K562 (cell line): ENCODE measurements at regions not wholly inside any gene's neighbourhood (a gene's known extent, or its start where the extent isn't known, plus 50 kb on each side); places are given as distances from the start of the nearest gene placed in this dataset.

ENCODE experiments used
- ATAC-seq: fragments of 200-7000 bp; cut with Tn5 transposase; 3 replicates; pipeline ENCODE4 v1.9.1; 2020; ENCODE audit warnings: moderate library complexity
- BruUV-seq: library from RNA; stranded (reverse); fragments of 400-500 nt; replicated peaks from 2 replicates; lab custom pipeline; 2021; lab: Mats Ljungman, UMichigan
- CTCF ChIA-PET: fragments of 300-600 bp; formaldehyde crosslinking; extraction: SDS; loops from one replicate; lab custom pipeline; 2021; ENCODE audit warnings: low intra/inter-chr PET ratio; lab: Yijun Ruan, JAX
- POLR2A ChIA-PET: fragments of 300-600, 350-650 bp; sonication (Branson Sonifier 250); formaldehyde crosslinking; extraction: SDS; loops from one replicate; lab custom pipeline; 2021; ENCODE audit warnings: antibody characterized with exemption, inconsistent platforms; lab: Yijun Ruan, JAX
- DNase-seq, 4 experiments: peaks; one replicate each; pipeline versions ENCODE4 v3.0.0 to v3.0.0-alpha.2; 2011 to 2018; ENCODE audit warnings: low spot score in 3 of 4, mixed read lengths in 3 of 4; ENCODE audit errors: extremely low read depth in 1 of 4
- FAIRE-seq: peaks from 2 replicates; lab custom pipeline; 2011; peaks lifted over from hg19 to GRCh38; lab: Jason Lieb, UNC
- H2AFZ ChIP-seq: 2 replicates; pipeline ENCODE4 v1.6.0; 2011; ENCODE audit warnings: low read depth, low read length, control low read depth, inconsistent platforms
- H3K27ac ChIP-seq: fragments of 200-600 bp; 3 replicates; pipeline ENCODE4 v1.8.0; 2011; ENCODE audit warnings: low read depth, mild to moderate bottlenecking, control low read depth, inconsistent platforms, low read length, moderate library complexity, mixed read lengths; ENCODE audit errors: extremely low read depth
- H3K27me3 ChIP-seq, 2 experiments: fragments of 300-600 bp in 1 of 2; 2 replicates in 1 of 2; 3 replicates in 1 of 2; pipeline versions ENCODE4 v1.6.0 to v1.8.0; 2011; ENCODE audit warnings: inconsistent platforms in 2 of 2, low read length in 2 of 2, mild to moderate bottlenecking in 1 of 2, mixed read lengths in 1 of 2, moderate library complexity in 1 of 2; ENCODE audit not compliant: control insufficient read depth in 2 of 2, insufficient read depth in 2 of 2
- H3K36me3 ChIP-seq: fragments of 300-600 bp; 3 replicates; pipeline ENCODE4 v1.8.0; 2011; ENCODE audit warnings: mild to moderate bottlenecking, low read length, inconsistent platforms; ENCODE audit not compliant: control insufficient read depth, insufficient read depth
- H3K4me1 ChIP-seq, 2 experiments: fragments of 200-600 bp in 1 of 2; replicated peaks in 1 of 2; 2 replicates in 1 of 2; 3 replicates in 1 of 2; pipeline versions ENCODE4 v1.5.1 to v1.8.0; 2011; ENCODE audit warnings: inconsistent platforms in 2 of 2, low read length in 2 of 2, mild to moderate bottlenecking in 1 of 2, mixed read lengths in 1 of 2, moderate library complexity in 1 of 2; ENCODE audit not compliant: control insufficient read depth in 2 of 2, insufficient read depth in 2 of 2
- H3K4me2 ChIP-seq: 2 replicates; pipeline ENCODE4 v1.6.1; 2011; ENCODE audit warnings: low read length, control low read depth, inconsistent platforms, mixed read lengths; ENCODE audit not compliant: insufficient read depth
- H3K4me3 ChIP-seq: fragments of 200-600 bp; sonication (generic), shearing (Covaris generic); 2 replicates; pipeline ENCODE4 v1.5.1; 2016; ENCODE audit warnings: control low read depth, inconsistent platforms
- H3K79me2 ChIP-seq: fragments of 200-600 bp; 3 replicates; pipeline ENCODE4 v1.8.0; 2011; ENCODE audit warnings: low read length, inconsistent platforms; ENCODE audit not compliant: control insufficient read depth, insufficient read depth
- H3K9ac ChIP-seq, 2 experiments: 2 replicates each; pipeline versions ENCODE4 v1.6.0 to v1.6.1; 2011; ENCODE audit warnings: low read depth in 2 of 2, low read length in 2 of 2, control low read depth in 1 of 2, inconsistent platforms in 1 of 2, mild to moderate bottlenecking in 1 of 2, mixed read lengths in 1 of 2; ENCODE audit not compliant: insufficient read depth in 1 of 2
- H3K9me1 ChIP-seq: one replicate; pipeline ENCODE4 v1.6.0; 2011; ENCODE audit warnings: inconsistent platforms, mild to moderate bottlenecking, low read length, moderate library complexity; ENCODE audit not compliant: control insufficient read depth, insufficient read depth
- H3K9me3 ChIP-seq: replicated peaks from 2 replicates; pipeline ENCODE4 v1.5.1; 2011; ENCODE audit warnings: low read depth, low read length, inconsistent platforms; ENCODE audit not compliant: control insufficient read depth, insufficient read depth
- H4K20me1 ChIP-seq: replicated peaks from 2 replicates; pipeline ENCODE4 v1.6.1; 2011; ENCODE audit warnings: low read length, inconsistent platforms, mixed read lengths; ENCODE audit not compliant: control insufficient read depth, insufficient read depth
- ATF7 ChIP-seq: fragments of 450-650 bp; IDR thresholded peaks from 2 replicates; pipeline ENCODE4 v1.7.1; 2014; ENCODE audit warnings: mild to moderate bottlenecking, moderate library complexity
- CLOCK ChIP-seq: fragments of 250-450 bp; sonication (Bioruptor Pico); IDR thresholded peaks from 2 replicates; pipeline ENCODE4 v1.4.0; 2020; ENCODE audit warnings: mild to moderate bottlenecking, moderate library complexity, borderline replicate concordance
- CSDE1 ChIP-seq, 2 experiments: fragments of 450-650 bp; IDR thresholded peaks; 2 replicates each; pipeline ENCODE4 v1.6.1; 2016; ENCODE audit warnings: mild to moderate bottlenecking in 1 of 2
- GTF2B ChIP-seq: IDR thresholded peaks from 2 replicates; pipeline ENCODE4 v1.6.1; 2011; ENCODE audit not compliant: insufficient read length; ENCODE audit errors: extremely low read depth
- HNRNPK ChIP-seq: fragments of 200-400 bp; formaldehyde crosslinking; IDR thresholded peaks from one replicate; pipeline ENCODE4 v1.6.1; 2018; ENCODE audit warnings: mild to moderate bottlenecking, low read depth, low read length; ENCODE audit not compliant: poor library complexity, severe bottlenecking
- HOXB6 ChIP-seq: fragments of 250-450 bp; sonication (Bioruptor Pico); IDR thresholded peaks from 2 replicates; pipeline ENCODE4 v1.5.1; 2022; ENCODE audit warnings: mild to moderate bottlenecking, borderline replicate concordance
- KAT2B ChIP-seq: IDR thresholded peaks from one replicate; pipeline ENCODE4 v1.6.1; 2012; ENCODE audit warnings: low read depth, mild to moderate bottlenecking, control low read depth, inconsistent platforms, low read length, moderate library complexity
- MCM3 ChIP-seq: fragments of 450-650 bp; IDR thresholded peaks from 2 replicates; pipeline ENCODE4 v1.6.1; 2016
- NCOA6 ChIP-seq: fragments of 450-650 bp; IDR thresholded peaks from 2 replicates; pipeline ENCODE4 v1.6.1; 2017; ENCODE audit warnings: mild to moderate bottlenecking
- NFATC3 ChIP-seq: fragments of 450-650 bp; IDR thresholded peaks from 2 replicates; pipeline ENCODE4 v1.6.1; 2017; ENCODE audit warnings: mild to moderate bottlenecking
- SMARCC2 ChIP-seq: fragments of 450-650 bp; IDR thresholded peaks from 2 replicates; pipeline ENCODE4 v1.6.1; 2017; ENCODE audit warnings: antibody characterized with exemption, moderate library complexity, mild to moderate bottlenecking, low read depth
- SRSF3 ChIP-seq: fragments of 200-400 bp; formaldehyde crosslinking; IDR thresholded peaks from 2 replicates; pipeline ENCODE4 v1.6.1; 2016; ENCODE audit warnings: mild to moderate bottlenecking, low read length, moderate library complexity; ENCODE audit not compliant: insufficient read depth
- TAF9B ChIP-seq: fragments of 450-650 bp; IDR thresholded peaks from 2 replicates; pipeline ENCODE4 v1.6.1; 2018; ENCODE audit warnings: mild to moderate bottlenecking; ENCODE audit not compliant: partially characterized antibody
- TBL1XR1 ChIP-seq, 2 experiments: IDR thresholded peaks; 2 replicates each; pipeline ENCODE4 v1.6.1; 2012; ENCODE audit warnings: improper control_type of control experiment in 2 of 2, low read length in 2 of 2, mild to moderate bottlenecking in 1 of 2
- ZNF561 ChIP-seq: fragments of 450-650 bp; formaldehyde crosslinking; conservative IDR thresholded peaks from 2 replicates; pipeline ENCODE4 v1.4.0; 2020; ENCODE audit warnings: mild to moderate bottlenecking, moderate library complexity
- ZSCAN29 ChIP-seq: fragments of 450-650 bp; IDR thresholded peaks from 2 replicates; pipeline ENCODE4 v1.6.1; 2017
- WGBS: fragments of 100-300 bp; shearing (Covaris generic); methylation state at CpG from one replicate; pipeline ENCODE4 v1.1.6; 2016; ENCODE audit warnings: low coverage, mixed read lengths; ENCODE audit not compliant: insufficient coverage; ENCODE audit errors: missing lambda C conversion rate; 5-methylcytosine and 5-hydroxymethylcytosine counted together
- in situ Hi-C: fragments of 300-500 bp; cut with MboI; formaldehyde crosslinking; loops from 4 replicates; pipeline ENCODE4 v1.15.0; 2018; ENCODE audit warnings: inconsistent platforms, mixed read lengths
- intact Hi-C: fragments of 100-400 bp; cut with micrococcal nuclease; formaldehyde crosslinking; loops from 2 replicates; pipeline ENCODE4 v1.14.2; 2022
- TF ChIP-seq, protein P1 (sequence below): sonication (generic); formaldehyde crosslinking; IDR thresholded peaks from 2 replicates; pipeline ENCODE4 v1.9.0; 2022; ENCODE audit warnings: mild to moderate bottlenecking, missing genetic modification reagents
- TF ChIP-seq, protein P2 (sequence below): sonication (generic); formaldehyde crosslinking; IDR thresholded peaks from 2 replicates; pipeline ENCODE4 v1.8.1; 2022; ENCODE audit warnings: missing genetic modification reagents

DNA sequence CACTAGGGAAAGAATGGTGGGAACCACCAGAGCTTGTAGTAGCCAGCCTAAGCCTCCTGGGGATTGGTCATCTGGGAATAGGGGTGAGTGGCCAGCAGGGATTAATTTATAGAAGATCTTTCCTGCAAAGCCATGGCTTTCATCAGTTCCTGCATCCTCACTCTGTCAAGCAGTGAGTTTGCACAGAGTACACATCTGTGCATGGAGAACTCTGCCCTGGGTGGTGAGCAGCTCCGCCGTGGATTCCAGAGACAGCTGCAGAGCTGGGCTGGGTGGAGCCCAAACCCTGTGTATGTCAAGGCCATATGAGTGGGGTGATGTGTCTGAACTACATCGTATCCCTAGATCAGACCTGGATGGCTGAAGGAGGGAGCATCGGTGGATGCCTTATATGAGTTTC, 182.2 kb downstream of the GLI2 start (continued):
- TF ChIP-seq CLOCK (CRISPR knock-in tag) (no peak), NCOA6 (no peak), ZSCAN29 (no peak)
- TF ChIP-seq, all 486 proteins: peak for 0

GRCh38 chr2:120919216-120919615, 183.5 kb downstream of the GLI2 start:
- Histone ChIP-seq H3K79me2 (no peaks in the 10 kb centered on the region), H3K9ac (no peak overlapping the region), H3K4me1 (peaks cover 10 to 15% of the 10 kb centered on the region in 2 experiments; a peak in 4 of 5 replicates), H4K20me1 (no peaks in the 10 kb centered on the region; the same call in 1 of the 2 replicates), H3K9me1 (peaks cover 7% of the 10 kb centered on the region), H3K36me3 (no peaks in the 10 kb centered on the region), H3K9me3 (no peaks in the 10 kb centered on the region), H2AFZ (no peak overlapping the region), H3K27me3 (peaks cover 7 to 48% of the 10 kb centered on the region in 2 experiments; a peak in 4 of 5 replicates), H3K27ac (no peak overlapping the region), H3K4me3 (no peak overlapping the region), H3K4me2 (no peak overlapping the region)
- POLR2A ChIA-PET = no interaction called here
- WGBS = 7% methylated on average over 6 of the region's 8 CpGs
- in situ Hi-C loops = no loop called here
- ATAC-seq (no peak), DNase-seq (no peak), FAIRE-seq (no peak)
- BruUV-seq = no TSS peak
- intact Hi-C loops = no loop called here
- CTCF ChIA-PET = no interaction called here
- TF ChIP-seq SRSF3 (no peak), NFATC3 (no peak), KAT2B (no peak), ATF7 (no peak), NCOA6 (no peak), MCM3 (no peak), TAF9B (no peak), CSDE1 (IDR thresholded peaks at IDR 0.05) (no peak), HNRNPK (no peak), TBL1XR1 (IDR thresholded peaks at IDR 0.05; ENCODE audit: low read length in 2 of 2) (no peak), ZNF561 (CRISPR knock-in tag) (no peak), SMARCC2 (no peak), GTF2B (no peak), HOXB6 (CRISPR knock-in tag) (no peak)
- TF ChIP-seq, protein P1, sequence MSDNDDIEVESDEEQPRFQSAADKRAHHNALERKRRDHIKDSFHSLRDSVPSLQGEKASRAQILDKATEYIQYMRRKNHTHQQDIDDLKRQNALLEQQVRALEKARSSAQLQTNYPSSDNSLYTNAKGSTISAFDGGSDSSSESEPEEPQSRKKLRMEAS = no peak
- TF ChIP-seq, protein P2, sequence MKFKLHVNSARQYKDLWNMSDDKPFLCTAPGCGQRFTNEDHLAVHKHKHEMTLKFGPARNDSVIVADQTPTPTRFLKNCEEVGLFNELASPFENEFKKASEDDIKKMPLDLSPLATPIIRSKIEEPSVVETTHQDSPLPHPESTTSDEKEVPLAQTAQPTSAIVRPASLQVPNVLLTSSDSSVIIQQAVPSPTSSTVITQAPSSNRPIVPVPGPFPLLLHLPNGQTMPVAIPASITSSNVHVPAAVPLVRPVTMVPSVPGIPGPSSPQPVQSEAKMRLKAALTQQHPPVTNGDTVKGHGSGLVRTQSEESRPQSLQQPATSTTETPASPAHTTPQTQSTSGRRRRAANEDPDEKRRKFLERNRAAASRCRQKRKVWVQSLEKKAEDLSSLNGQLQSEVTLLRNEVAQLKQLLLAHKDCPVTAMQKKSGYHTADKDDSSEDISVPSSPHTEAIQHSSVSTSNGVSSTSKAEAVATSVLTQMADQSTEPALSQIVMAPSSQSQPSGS (CRISPR knock-in tag) = no peak
